ENCODE measurements at regions not wholly inside any gene's neighbourhood (a gene's known extent, or its start where the extent isn't known, plus 50 kb on each side); places are given as distances from the start of the nearest gene placed in this dataset.
"Not testable (repeated sequence)": the region's sequence is repeated elsewhere in the genome, so short reads cannot be mapped to it uniquely, and the experiment has no call there.

GRCh38 chr2:77578354-77578753 is 56.2 kb upstream of the LRRTM4 start:
- DNase-seq (ENCODE audit: extremely low read depth in 1 of 11, low read depth in 9 of 11, low spot score in 4 of 11): no peak

GRCh38 chr2:77579076-77579769 is 57.0 kb upstream of the LRRTM4 start:
- DNase-seq (ENCODE audit: extremely low read depth in 1 of 11, low read depth in 9 of 11, low spot score in 4 of 11): no peak

GRCh38 chr2:77588438-77588837 is 66.3 kb upstream of the LRRTM4 start:
- no peak for DNase-seq (ENCODE audit: extremely low read depth in 1 of 11, low read depth in 9 of 11, low spot score in 4 of 11)

- DNase-seq (ENCODE audit: extremely low read depth in 1 of 11, low read depth in 9 of 11, low spot score in 4 of 11): no peak
Measured at GRCh38 chr2:77590298-77590917, 68.2 kb upstream of the LRRTM4 start.

GRCh38 chr2:77592955-77593354 is 70.8 kb upstream of the LRRTM4 start:
- DNase-seq (ENCODE audit: extremely low read depth in 1 of 11, low read depth in 9 of 11, low spot score in 4 of 11): not testable (repeated sequence)

- DNase-seq (ENCODE audit: extremely low read depth in 1 of 11, low read depth in 9 of 11, low spot score in 4 of 11): no peak
Measured at GRCh38 chr2:77602771-77603170, 80.6 kb upstream of the LRRTM4 start.

- no peak for DNase-seq (ENCODE audit: extremely low read depth in 1 of 11, low read depth in 9 of 11, low spot score in 4 of 11)
Measured at GRCh38 chr2:77604953-77605929, 83.1 kb upstream of the LRRTM4 start.

- no peak for DNase-seq (ENCODE audit: extremely low read depth in 1 of 11, low read depth in 9 of 11, low spot score in 4 of 11)
Measured at GRCh38 chr2:77608510-77608909, 86.3 kb upstream of the LRRTM4 start.

- no peak for DNase-seq (ENCODE audit: extremely low read depth in 1 of 11, low read depth in 9 of 11, low spot score in 4 of 11)
Measured at GRCh38 chr2:77629539-77629938, 107.4 kb upstream of the LRRTM4 start.

- no peak for DNase-seq (ENCODE audit: extremely low read depth in 1 of 11, low read depth in 9 of 11, low spot score in 4 of 11)
Measured at GRCh38 chr2:77631007-77631406, 108.8 kb upstream of the LRRTM4 start.

- DNase-seq (ENCODE audit: extremely low read depth in 1 of 11, low read depth in 9 of 11, low spot score in 4 of 11): no peak
Measured at GRCh38 chr2:77633601-77634000, 111.4 kb upstream of the LRRTM4 start.

- DNase-seq (ENCODE audit: extremely low read depth in 1 of 11, low read depth in 9 of 11, low spot score in 4 of 11): no peak
Measured at GRCh38 chr2:77640924-77641323, 118.7 kb upstream of the LRRTM4 start.

- DNase-seq (ENCODE audit: extremely low read depth in 1 of 11, low read depth in 9 of 11, low spot score in 4 of 11): no peak
Measured at GRCh38 chr2:77642339-77642738, 120.2 kb upstream of the LRRTM4 start.

GRCh38 chr2:77649856-77650255 is 127.7 kb upstream of the LRRTM4 start:
- DNase-seq (ENCODE audit: extremely low read depth in 1 of 11, low read depth in 9 of 11, low spot score in 4 of 11): no peak

GRCh38 chr2:77652499-77652898 is 130.3 kb upstream of the LRRTM4 start:
- no peak for DNase-seq (ENCODE audit: extremely low read depth in 1 of 11, low read depth in 9 of 11, low spot score in 4 of 11)

- no peak for DNase-seq (ENCODE audit: extremely low read depth in 1 of 11, low read depth in 9 of 11, low spot score in 4 of 11)
Measured at GRCh38 chr2:77664491-77664890, 142.3 kb upstream of the LRRTM4 start.

GRCh38 chr2:77666251-77666980 is 144.2 kb upstream of the LRRTM4 start:
- no peak for DNase-seq (ENCODE audit: extremely low read depth in 1 of 11, low read depth in 9 of 11, low spot score in 4 of 11)

- DNase-seq (ENCODE audit: extremely low read depth in 1 of 11, low read depth in 9 of 11, low spot score in 4 of 11): not testable (repeated sequence)
Measured at GRCh38 chr2:77684543-77685319, 162.6 kb upstream of the LRRTM4 start.
